Left renal cortex interstitium (tissue), 4 donors: ENCODE measurements at regions not wholly inside any gene's neighbourhood (a gene's known extent, or its start where the extent isn't known, plus 50 kb on each side); places are given as distances from the start of the nearest gene placed in this dataset.
"Not testable (repeated sequence)": the region's sequence is repeated elsewhere in the genome, so short reads cannot be mapped to it uniquely, and the experiment has no call there.

Experiments
- DNase-seq, 4 donors: peaks; one replicate each; pipeline ENCODE4 v3.0.0-alpha.2; 2013; ENCODE audit warnings: low read depth in 4 of 4, low spot score in 2 of 4, missing footprints in 1 of 4

DNA sequence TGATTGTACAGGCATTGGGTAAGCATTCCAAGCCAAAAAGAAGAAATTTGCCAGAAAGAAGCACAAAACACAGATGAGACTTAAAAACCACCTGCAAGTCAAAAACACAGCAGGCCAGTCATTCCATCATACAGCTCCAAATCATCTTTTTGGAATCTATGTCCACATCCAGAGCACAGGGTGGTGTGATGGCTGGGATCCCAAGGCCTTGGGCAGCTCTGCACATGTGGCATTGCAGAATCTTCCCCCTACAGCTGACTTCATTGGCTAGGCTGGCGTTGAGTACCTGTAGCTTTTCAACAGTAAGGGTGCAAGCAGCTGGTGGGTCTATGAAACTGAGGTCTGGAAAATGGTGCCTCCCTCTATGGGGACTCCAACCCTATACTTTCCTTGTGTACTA is 236.7 kb downstream of the CWH43 start:
- DNase-seq, result not testable (repeated sequence)

DNA sequence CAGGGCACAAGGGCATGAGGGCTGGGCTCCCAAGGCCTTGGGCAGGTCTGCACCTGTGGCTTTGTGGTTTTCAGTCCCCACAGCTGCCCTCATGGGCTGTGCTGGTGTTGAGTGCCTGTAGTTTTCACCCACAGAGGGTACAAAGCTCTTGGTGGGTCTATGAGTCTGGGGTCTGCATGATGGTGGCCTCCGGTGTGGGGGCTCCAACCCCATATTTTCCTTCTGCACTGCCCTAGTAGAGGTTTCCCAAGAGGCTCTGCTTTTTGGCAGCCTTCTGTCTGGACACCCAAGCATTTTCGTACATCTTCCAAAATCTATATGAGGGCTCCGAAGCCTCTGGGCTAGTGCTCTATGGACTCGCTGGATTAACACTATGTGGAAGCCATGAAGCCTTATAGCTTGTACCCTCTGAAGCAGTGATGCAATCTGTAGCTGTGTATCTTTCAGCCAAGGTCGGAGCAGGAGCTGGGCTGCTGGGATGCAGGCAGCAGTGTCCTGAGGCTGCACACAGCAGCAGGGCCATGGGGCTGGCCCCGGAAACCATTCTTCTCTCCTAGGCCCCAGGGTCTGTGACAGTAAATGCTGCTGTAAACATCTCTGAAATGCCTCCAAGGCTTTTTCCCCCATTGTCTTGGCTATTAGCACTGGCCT is 240.3 kb downstream of the CWH43 start:
- DNase-seq, result not testable (repeated sequence)

DNA sequence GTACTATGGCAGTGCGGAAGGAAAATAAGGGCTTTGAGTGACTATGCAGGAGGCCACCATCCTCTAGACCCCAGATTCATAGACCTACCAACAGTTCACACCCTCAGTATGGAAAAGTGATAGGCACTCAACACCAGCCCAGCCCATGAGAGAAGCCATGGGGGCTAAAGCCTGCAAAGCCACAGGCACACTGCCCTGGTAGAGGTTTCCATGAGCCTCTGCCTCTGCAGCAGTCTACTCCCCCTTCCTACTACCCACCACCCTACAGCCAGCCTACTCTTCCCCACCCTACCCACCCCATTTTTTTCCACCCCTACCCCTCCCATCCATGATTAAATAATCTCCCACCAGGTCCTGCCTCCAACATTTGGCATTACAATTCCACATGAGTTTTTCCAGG is 241.9 kb downstream of the CWH43 start:
- not testable (repeated sequence) for DNase-seq

DNA sequence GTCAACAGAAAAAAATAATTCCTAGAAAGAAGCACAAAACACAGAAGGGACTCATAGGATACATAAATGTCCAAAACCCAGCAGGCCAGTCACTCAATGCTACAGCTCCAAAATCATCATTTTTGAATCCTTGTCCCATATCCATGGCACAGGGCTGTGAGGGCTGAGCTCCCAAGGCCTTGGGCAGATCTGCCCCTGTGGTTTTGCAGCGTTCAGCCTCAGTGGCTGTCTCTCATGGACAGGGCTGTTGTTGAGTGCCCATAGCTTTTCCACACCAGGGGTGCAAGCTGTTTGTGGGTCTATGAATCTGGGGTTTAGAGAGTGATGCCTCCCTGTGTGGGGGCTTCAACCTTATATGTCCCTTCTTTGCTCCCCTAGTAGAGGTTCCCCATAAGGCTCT is 243.2 kb downstream of the CWH43 start:
- not testable (repeated sequence) for DNase-seq

DNA sequence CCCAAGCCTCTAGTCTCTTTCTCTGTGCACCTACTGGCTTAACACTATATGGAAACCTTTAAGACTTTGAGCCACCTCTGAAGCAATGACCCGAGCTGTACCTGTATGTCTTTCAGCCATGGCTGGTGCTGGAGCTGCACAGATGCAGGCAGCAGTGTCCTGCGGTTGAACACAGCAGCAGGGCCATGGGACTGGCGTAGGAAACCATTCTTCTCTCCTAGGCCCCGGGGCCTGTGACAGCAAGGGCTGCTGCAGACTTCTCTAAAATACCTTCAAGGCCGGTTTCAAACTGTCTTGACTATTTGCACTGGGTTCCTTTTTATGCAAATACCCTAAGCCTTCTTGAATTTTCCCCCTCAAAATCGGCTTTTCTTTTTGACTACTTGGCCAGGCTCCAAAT is 243.6 kb downstream of the CWH43 start:
- DNase-seq, result not testable (repeated sequence)

DNA sequence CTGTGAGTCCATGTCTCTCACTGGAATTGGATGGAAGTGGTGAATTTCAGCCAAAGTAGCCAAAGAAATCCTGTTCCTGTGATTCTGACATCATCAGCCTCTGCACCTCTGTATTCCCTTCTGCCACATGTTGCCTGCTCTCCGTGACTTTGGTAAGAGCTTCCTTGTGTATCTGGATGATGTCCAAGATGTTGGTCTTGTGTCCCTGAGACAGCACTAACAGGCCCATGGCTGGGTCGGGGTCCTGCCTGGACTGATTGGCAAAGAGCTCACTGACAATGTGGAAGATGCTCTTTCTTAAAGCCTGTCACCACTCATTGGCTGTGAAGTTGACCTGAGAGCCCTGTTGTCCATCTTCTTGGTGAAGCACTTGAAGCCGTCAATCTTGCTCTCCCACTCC is 247.3 kb downstream of the CWH43 start:
- not testable (repeated sequence) for DNase-seq

DNA sequence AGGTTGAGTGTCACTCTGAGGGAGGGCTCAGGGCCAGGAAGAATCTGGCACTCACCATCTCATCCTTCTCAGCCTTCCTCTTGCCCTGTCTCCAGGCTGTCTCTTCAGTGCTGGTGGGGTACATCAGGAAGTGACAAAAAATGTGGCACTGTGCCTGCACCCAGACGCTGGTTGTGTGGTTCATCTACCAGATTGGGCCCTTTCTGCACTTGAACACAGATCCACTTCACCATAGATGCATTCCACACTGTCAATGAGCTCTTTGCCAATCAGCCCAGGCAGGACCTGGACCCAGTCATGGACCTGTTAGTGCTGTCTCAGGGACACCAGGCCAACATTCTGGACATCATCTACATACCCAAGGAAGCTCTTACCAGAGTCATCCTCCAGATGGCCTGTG is 247.7 kb downstream of the CWH43 start:
- DNase-seq, result not testable (repeated sequence)

DNA sequence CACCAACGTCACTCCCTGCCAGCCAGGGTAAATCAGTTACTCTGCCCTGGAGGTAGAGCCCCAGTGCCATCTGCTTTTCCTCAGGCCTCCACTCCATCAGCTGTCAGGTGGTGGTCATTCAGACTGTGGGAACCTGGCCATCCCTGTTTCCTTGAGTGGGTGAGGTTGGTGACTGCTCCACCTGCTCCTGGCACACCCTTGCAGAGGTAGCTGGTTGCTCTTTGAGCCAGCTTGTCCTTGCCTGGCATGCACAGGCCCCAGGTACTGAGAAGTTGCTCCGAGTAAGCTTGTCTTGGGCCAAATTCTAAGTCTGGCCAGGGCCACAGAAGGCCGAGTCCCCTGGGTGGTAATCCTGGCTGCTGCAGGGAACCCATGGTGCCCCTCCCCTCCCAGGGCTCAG is 248.3 kb downstream of the CWH43 start:
- not testable (repeated sequence) for DNase-seq

DNA sequence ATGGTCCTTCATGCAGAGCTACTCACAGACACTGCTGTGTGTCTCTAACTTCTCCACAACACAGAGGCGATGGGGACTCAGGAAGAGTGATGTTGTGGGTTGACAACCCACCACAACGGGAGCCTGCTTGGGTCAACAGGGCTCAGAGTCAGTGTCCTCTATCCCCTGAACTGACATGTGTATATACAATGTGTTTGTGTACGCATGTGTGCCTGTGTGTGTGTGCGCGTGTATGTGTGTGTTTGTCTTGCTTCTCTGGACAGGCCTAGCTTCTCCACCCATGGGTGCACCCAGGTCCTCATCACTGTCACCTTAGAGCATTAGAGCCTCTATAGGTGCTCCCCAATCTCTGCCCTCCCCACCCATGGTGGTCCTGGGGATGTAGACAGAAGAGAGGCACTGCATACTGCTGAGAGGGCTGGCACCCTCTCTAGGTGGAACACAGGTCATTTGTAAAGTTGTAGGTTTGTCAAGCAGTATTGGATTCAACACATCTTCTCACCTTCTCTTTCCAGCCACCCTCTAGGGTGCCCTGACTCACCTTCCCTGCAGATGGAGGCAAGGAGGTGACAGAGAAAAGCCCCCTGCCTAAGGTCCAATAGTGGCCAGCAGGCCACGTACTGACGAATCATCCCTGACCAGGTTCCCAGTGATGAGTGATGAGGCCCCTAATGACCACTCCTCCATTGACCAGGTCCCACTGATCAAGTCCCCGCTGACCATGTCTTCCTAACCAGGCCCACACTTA is 249.5 kb downstream of the CWH43 start:
- DNase-seq, result not testable (repeated sequence)

DNA sequence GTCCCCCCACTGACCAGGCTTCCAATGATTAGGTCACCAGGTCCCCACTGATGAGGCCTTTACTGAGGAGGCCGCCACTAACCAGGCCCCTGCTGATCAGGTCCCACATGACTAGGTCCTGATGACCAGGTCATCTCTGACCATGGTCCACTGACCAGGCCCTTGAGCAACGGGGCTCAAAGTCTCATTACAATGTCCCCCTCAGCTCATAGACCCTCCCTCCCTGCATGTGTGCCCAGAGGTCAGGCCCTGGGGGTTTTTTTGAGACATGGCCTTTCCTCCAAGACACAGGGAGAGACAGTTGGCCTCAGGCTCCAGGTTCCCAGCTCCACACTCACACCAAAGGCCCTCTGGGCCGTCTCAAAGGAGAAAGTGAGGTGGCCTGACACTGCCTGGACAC is 250.4 kb downstream of the CWH43 start:
- DNase-seq, result not testable (repeated sequence)

DNA sequence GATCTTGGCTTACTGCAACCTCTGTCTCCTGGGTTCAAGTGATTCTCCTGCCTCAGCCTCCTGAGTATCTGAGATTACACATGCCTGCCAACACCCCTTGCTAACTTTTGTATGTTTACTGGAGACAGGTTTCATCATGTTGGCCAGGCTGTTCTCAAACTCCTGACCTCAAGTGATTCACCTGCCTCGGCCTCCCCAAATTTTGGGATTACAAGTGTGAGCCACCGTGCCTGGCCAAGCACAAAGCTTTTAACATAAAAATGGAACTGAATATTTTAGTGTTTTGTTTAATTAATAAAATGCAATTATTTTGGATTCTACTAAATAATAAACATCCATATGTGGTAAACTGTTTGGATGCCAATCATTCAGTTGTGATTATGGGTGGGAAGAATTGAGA is 255.2 kb downstream of the CWH43 start:
- not testable (repeated sequence) for DNase-seq

DNA sequence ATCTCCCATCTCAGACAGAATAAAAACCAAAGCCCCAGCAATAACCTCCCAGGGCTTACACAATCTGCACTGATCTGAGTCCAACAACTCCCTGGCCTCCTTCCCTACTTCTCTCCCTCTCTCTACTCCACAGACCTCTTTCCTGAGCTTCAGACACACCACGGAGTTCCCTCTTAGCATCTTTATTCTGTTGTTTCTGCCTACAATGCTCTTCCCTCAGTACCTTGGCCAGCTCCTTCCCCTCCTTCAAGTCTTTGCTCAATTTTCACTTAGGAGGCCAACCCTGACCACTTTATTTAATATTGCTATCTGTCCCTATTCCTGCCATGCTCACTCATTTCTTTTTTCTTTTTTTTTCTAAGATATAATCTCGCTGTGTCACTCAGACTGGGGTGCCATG is 276.7 kb downstream of the CWH43 start:
- DNase-seq, result not testable (repeated sequence)

DNA sequence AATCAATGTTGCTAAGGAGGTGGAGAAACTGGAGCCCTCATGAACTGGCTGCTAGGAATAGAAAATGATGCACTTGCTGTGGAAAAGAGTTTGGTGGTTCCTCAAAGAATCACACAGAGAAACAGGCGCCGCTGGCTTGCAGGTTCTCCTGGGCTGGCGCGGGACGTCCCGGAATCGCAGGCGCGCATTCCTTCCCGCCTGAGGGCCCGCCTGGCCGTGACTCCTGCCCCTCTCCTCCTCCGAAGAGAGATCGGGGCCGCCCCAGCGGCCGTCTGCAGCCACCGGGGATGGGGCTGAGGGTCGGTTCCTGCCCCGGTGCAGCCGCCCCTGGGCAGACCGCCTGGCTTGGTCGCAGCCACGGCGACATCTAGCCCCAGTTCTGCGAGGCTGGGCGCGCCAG is 284.4 kb downstream of the CWH43 start:
- not testable (repeated sequence) for DNase-seq

DNA sequence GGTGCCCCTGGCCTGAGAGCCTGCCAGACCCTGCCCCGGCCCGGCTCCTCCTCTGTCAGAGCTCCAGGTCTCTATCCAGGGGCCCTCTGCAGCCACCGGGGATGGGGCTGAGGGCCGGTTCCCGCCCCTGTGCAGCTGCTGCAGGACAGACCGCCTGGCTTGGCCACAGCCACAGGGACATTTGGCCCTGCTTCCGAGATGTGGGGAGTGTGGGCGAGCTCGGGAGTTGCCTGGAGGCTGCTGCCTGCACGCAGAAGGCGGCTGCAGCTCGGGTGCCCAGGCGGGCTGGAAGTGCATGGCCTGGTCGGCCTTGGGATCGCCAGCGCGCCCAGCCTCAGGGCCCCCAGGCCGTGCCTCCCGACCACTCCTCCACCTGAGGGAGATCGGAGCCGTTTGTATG is 284.8 kb downstream of the CWH43 start:
- DNase-seq, result not testable (repeated sequence)

DNA sequence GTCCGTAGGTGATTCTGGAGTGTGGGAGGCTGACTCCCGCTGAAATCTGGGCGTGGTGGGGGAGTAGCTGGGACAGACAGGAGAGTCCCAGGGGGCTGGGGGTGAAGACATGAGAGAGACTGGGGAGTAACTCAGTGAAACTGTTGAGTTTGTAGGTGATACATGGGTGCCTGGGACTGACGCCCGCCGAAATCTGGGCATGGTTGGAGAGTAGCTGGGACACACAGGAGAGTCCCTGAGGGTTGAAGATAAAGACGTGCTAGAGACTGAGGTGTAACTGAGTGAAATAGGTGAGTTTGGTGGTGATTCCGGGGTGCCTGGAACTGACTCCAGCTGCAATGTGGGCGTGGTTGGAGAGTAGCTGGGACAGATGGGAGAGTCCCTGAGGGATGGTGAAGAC is 299.8 kb downstream of the CWH43 start:
- DNase-seq, result not testable (repeated sequence)

DNA sequence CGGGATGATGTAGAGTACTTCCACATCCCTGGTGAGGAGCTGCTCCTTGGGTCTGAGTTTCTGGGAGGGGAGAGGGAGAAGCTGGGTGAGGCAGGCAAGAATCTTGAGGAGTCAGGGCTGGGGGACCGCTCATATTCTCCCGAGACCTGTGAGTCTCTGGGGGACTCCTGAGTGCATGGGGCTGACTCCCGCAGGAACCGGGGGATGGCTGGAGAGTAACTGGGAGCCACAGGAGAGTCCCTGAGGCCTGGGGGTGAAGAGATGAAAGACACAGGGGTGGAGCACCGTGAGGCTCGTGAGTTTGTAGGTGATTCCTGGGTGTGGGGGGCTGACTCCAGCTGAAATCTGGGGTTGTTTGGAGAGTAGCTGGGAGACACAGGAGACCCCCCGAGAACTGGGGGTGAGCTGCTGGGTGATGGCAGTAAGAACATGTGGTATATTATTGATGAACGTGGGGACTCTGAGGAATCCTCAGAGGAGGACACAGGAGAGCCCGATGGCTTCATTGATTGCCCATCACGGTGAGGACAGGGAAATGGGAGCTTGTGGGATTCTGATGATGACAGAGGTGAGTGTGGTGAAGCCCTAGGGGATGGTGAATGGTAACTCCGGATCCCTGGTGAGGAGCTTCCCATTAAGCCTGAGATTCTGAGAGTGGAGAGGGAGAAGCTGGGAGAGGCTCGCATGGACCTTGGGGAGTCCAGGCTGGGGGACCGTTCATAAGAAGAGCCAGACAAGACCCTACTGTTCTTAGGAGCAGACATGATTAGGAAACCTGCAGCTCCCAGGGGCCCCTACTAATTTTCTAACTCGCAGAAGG is 301.1 kb downstream of the CWH43 start:
- not testable (repeated sequence) for DNase-seq

DNA sequence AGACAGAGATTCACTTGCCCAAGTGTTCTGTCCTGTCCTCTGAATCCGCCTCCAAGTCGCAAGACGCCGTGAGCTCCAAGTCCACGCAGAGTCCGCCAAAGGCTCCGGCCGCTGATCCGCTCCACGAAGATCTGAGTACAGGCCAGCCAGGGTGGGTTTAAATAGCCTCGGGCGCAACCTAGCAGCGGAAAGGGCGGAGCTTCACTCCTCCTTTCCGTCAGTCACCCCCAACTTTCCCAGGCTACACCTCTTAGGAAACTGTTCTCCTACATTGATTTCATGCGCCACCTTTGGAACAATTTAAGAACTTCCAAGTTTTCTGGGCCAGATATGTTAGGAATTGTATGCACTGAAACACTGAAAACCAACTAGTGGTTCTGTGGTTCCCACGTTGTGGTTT is 301.8 kb downstream of the CWH43 start:
- DNase-seq, result not testable (repeated sequence)

DNA sequence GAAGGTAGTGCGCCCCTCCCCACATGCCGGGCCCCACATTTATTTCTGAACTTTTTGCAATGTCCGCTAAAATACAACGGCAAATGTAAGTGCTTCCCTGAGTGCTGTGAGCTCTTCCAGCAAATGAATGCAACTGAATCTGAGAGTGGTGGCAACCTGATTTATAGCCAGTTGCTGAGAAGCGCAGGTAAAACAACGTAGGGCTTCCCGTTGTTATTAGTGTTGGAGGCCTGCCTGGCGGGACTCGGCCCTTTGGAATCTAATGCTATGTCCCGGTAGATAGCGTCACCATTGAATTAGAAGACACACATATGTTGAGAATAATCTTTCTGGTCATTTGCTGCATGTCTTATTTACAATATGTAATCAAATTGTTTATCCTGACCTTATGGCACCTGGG is 302.7 kb downstream of the CWH43 start:
- not testable (repeated sequence) for DNase-seq

DNA sequence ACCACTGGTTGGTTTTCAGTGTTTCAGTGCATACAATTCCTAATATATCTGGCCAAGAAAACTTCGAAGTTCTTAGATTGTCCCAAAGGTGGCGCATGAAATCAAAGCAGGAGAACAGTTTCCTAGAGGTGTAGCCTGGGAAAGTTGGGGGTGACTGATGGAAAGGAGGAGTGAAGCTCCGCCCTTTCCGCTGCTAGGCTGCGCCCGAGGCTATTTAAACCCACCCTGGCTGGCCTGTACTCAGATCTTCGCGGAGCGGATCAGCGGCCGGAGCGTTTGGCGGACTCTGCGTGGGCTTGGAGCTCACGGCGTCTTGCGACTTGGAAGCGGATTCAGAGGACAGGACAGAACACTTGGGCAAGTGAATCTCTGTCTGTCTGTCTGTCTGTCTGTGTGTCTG is 328.7 kb downstream of the CWH43 start:
- DNase-seq, result not testable (repeated sequence)

DNA sequence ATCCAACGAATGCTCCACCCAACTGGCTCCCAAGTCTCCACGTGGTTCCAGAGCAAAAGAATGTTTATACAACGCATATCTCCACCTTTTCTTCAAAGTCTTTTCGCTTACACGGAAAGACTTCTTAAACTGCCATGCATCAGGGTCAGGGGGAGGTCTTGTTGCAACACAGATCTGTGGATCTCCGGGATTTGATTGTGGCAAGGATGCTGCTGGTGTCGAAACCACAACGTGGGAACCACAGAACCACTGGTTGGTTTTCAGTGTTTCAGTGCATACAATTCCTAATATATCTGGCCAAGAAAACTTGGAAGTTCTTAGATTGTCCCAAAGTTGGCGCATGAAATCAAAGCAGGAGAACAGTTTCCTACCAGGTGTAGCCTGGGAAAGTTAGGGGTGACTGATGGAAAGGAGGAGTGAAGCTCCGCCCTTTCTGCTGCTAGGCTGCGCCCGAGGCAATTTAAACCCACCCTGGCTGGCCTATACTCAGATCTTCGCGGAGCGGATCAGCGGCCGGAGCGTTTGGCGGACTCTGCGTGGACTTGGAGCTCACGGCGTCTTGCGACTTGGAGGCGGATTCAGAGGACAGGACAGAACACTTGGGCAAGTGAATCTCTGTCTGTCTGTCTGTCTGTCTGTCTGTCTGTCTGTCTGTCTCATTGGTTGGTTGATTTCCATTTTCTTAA is 334.8 kb downstream of the CWH43 start:
- not testable (repeated sequence) for DNase-seq
